ENCODE measurements at regions not wholly inside any gene's neighbourhood (a gene's known extent, or its start where the extent isn't known, plus 50 kb on each side); places are given as distances from the start of the nearest gene placed in this dataset.

- DNase-seq (no peak), ATAC-seq (ENCODE audit: low read depth) (no peak)
- peaks cover 15% of the 10 kb centered on the region for H3K4me1 Mint-ChIP-seq
- no peak overlapping the region for H3K4me3 Mint-ChIP-seq
- H3K9me3 Mint-ChIP-seq = no peaks in the 10 kb centered on the region
- peaks cover 21% of the 10 kb centered on the region for H3K27me3 Mint-ChIP-seq
- ChIA-PET CTCF (no interaction called here), POLR2A (no interaction called here)
- H3K27ac Mint-ChIP-seq = no peak overlapping the region
- no peaks in the 10 kb centered on the region for H3K36me3 Mint-ChIP-seq (ENCODE audit: low read depth)
- intact Hi-C loops (cut with micrococcal nuclease) = no loop called here
- no peak for TF ChIP-seq CTCF (IDR thresholded peaks at IDR 0.05)
Observed at GRCh38 chr20:17870086-17870740, 98.4 kb downstream of the SNX5 start.

- H3K9me3 Mint-ChIP-seq = no peaks in the 10 kb centered on the region
- no peak for TF ChIP-seq CTCF (IDR thresholded peaks at IDR 0.05)
- H3K27ac Mint-ChIP-seq = no peak overlapping the region
- intact Hi-C loops (cut with micrococcal nuclease) = no loop called here
- no peaks in the 10 kb centered on the region for H3K36me3 Mint-ChIP-seq (ENCODE audit: low read depth)
- no peak for DNase-seq
- no peak overlapping the region for H3K4me3 Mint-ChIP-seq
- ATAC-seq (ENCODE audit: low read depth) = no peak
- peaks cover 26% of the 10 kb centered on the region for H3K27me3 Mint-ChIP-seq
- CTCF ChIA-PET = no interaction called here
- POLR2A ChIA-PET = no interaction called here
- H3K4me1 Mint-ChIP-seq = peaks cover 15% of the 10 kb centered on the region
Observed at GRCh38 chr20:17869295-17869994, 99.1 kb downstream of the SNX5 start.

DNA sequence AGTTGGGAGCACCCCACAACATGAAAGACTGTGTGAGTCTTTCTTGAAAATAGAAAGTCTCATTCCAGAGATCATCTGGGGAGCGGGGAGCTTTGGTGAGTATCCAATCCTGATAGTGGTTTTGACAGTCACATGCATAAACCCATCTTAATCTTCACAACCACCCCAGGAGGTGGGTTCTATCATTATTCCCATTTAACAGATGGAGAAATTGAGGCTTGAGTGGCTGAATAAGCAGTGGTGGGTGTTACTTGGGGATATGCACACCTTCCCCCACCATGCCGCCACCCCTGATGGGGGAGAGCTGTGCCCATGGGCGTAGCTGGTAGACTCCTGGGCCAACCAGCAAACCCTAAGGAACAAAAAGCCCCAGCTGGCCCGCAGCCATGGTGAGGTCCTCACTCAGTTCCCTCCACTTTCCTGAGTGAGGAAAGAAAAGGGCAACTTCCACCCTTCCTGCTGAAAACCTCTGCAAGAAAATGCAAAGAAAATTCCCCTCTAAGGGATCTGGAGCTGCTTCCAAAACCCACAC is 99.8 kb downstream of the SNX5 start:
- intact Hi-C loops (cut with micrococcal nuclease) = no loop called here
- ATAC-seq (ENCODE audit: low read depth) (no peak), DNase-seq (no peak)
- Mint-ChIP-seq H3K27ac (no peak overlapping the region), H3K4me3 (no peak overlapping the region), H3K27me3 (peaks cover 26% of the 10 kb centered on the region), H3K4me1 (peaks cover 9% of the 10 kb centered on the region), H3K9me3 (no peaks in the 10 kb centered on the region), H3K36me3 (ENCODE audit: low read depth) (no peaks in the 10 kb centered on the region)
- no peak for TF ChIP-seq CTCF (IDR thresholded peaks at IDR 0.05)
- ChIA-PET CTCF (no interaction called here), POLR2A (no interaction called here)

DNA sequence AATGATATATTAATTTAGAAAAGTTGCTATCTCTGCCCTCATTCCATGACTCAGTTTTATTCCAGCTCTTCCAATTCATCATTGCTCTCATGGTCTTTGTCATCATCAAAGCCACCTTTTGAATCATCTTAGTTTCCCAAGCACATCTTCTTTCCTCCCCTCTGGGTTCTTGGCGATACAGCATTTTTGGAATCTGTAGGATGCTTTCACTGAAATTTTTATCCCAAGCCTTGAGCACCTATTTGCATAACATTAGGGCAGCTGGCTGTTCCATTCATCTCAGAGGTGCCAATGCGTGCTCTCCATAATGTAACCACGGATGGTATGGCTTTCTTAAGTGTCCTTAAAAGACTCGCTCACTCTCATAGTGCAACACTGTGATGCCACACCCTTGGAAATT is 100.4 kb downstream of the SNX5 start:
- H3K27ac Mint-ChIP-seq = no peak overlapping the region
- intact Hi-C loops (cut with micrococcal nuclease) = no loop called here
- H3K36me3 Mint-ChIP-seq (ENCODE audit: low read depth) = no peaks in the 10 kb centered on the region
- no peak for TF ChIP-seq CTCF (IDR thresholded peaks at IDR 0.05)
- no peak overlapping the region for H3K4me3 Mint-ChIP-seq
- CTCF ChIA-PET = no interaction called here
- H3K27me3 Mint-ChIP-seq = peaks cover 26% of the 10 kb centered on the region
- no peaks in the 10 kb centered on the region for H3K9me3 Mint-ChIP-seq
- ATAC-seq (ENCODE audit: low read depth) = no peak
- DNase-seq = no peak
- POLR2A ChIA-PET = no interaction called here
- peaks cover 9% of the 10 kb centered on the region for H3K4me1 Mint-ChIP-seq

- no peak for ATAC-seq (ENCODE audit: low read depth)
- CTCF ChIA-PET = interaction anchor here (1.1 kb wide), 1 partner anchor 12 kb away, joined by 4 read pairs; no protein-coding TSS in a partner anchor
Observed at GRCh38 chr20:17867131-17867925, 101.3 kb downstream of the SNX5 start.

More at GRCh38 chr20:17867131-17867925, 101.3 kb downstream of the SNX5 start:
- Mint-ChIP-seq H3K4me3 (no peak overlapping the region), H3K9me3 (no peaks in the 10 kb centered on the region), H3K27ac (no peak overlapping the region), H3K36me3 (ENCODE audit: low read depth) (no peaks in the 10 kb centered on the region), H3K4me1 (peaks cover 11% of the 10 kb centered on the region), H3K27me3 (peaks cover 30% of the 10 kb centered on the region)
- POLR2A ChIA-PET = no interaction called here
- no peak for DNase-seq
- TF ChIP-seq CTCF (IDR thresholded peaks at IDR 0.05) = no peak
- intact Hi-C loops (cut with micrococcal nuclease) = no loop called here
